ENCODE measurements at regions not wholly inside any gene's neighbourhood (a gene's known extent, or its start where the extent isn't known, plus 50 kb on each side); places are given as distances from the start of the nearest gene placed in this dataset.

DNA sequence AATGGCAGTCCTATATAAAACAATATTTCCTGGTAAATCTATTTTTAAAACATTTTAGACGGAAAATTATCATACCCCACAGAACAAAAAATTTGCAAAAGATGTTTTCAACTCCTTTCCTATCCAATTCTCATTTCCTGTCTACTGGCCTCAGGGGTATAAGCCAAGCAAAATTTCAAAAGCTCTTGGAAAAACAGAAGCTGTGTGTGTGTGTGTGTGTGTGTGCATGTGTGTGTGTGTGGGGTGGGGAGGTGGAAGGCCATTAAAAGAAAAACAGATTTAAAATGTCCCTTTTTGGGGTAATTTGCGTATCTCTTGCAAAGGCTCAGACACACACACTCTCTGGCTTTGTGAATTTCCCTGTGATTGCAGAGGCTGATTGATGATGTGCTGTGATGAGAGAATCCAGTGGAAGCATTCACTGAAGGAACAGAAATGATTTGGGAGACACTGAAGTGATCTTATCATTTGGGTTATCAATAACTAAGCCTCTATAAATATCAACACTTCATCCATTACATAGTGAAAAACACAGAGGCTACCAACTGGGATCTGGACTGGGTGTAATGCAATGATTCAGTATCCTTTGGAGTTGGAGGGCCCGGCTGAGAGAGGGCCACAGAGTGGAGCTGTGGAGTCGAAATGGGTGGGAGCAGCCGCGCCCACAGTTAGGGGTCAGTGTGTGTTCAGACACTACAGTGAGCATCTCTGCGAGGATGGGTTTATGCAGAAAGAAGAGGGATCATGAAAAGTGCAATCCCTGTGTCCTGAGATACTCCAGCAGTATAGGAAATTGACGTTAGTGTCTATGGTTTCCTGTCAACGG is 106.8 kb upstream of the PREP start:
- DNase-seq = no peak

DNA sequence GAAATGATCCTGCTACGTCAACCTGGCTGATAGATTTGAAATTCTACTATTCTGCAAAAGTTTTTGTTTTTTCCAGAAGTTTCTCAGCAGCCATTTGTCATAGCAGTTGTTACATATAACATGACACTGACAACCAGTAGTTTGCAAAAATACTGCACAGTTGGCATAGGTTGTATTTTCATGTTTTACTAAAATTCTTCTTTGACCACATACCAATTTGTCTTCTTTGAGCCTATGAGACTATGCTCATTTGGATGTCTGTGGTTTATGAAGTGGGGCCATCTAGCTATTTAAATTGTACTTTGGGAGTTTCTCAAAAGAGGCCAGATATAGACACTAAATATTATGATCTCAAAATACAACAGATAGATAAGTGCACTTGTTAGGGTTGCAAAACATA is 104.9 kb upstream of the PREP start:
- DNase-seq = no peak

DNA sequence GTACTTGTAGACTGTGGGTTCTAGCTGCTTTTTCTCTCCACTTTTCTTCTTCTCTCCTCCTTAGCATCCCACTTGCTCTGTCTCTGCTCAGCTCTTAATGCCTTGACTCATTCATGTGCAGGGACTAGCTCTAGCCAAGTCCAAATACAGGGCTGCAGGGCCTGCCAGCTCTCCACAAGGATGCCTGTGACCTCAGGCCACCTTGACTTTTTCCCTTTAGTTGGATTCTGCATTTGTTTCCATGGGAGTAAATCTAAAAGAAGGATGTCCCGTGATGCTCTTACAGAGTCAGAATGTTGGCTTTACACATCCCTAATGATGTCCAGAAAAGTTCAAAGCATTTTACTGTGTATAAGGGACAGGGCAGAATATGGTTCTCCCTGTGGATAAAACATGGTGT is 101.8 kb upstream of the PREP start:
- DNase-seq = no peak

DNA sequence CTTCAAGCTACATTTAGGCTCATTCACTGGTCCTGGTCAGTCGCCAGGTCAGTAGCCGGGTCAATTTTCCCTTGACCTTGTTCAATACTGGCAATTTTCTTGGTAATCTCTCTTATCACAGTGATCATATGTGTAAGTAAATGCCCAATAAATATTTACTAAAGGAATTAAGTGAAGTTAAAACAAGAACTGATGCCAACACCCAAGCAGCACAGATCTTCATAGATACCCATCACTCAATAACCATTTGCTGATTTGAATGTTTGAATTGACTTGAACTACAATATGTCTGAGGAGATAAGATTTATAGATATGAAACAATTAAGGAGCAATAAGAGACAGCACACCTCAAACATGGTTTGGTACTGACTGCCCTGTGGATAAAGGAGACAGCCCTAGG is 100.8 kb upstream of the PREP start:
- DNase-seq = no peak

DNA sequence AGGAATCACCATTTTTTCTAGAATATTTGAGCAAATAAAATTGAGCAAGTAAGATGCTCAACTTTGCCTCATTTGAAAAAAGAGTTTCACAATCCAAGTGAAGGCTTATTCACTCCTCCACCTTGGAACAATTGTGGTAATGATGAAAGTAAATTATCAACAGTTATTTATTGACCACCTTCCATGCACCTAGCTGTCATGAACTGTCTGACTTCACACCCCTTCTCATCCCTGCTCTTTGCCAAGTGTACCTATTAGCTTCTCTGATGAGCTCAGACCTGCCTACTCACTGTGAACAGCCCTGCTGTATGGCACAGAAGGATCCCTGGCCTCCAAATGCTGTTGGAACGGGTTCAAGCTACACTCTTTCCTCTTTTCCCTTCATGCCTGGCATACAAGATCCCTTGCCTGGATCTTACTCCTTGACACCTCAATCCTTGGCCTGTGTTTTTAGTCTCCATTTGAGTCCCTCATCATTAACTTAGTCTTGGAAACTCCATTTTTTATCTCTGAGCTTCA is 99.0 kb upstream of the PREP start:
- no peak for DNase-seq

DNA sequence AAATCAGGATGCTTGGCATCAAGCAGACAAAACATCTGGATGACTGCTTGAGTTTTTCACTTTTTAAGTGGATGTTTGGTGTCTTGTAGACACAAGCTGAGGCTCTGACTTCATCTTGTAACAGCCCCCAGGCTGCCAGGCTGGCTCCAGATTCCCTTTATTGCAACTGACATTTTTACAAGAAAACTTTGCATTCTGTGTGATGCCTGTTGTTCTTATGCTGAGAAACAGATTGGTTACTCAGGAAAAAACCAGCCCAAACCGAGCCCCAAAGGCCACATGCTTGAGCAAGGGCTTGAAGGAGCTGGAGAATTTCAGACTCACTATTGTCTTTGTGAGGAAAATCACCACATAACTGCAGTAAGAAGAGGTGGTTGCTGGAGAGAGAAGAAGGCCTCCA is 98.4 kb upstream of the PREP start:
- DNase-seq = no peak

DNA sequence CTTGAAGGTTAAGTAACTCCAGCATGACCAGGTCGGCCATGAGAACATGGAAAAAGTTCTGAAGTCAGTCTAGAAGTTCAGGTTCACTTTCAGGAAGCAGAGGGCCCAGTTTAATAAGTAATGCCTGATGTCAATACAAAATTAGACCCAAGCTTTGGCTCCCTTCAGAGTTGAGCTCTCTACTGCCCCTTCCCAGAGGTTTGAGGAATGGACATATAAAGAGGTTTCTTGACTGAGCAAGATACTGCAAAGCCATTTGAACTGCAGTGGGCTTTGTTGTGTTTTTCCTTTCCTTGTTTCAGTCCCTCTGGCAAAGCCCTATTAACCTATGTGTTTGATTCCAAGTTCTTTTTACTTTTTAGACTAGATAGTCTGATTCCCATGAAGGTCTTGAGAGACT is 97.8 kb upstream of the PREP start:
- no peak for DNase-seq

DNA sequence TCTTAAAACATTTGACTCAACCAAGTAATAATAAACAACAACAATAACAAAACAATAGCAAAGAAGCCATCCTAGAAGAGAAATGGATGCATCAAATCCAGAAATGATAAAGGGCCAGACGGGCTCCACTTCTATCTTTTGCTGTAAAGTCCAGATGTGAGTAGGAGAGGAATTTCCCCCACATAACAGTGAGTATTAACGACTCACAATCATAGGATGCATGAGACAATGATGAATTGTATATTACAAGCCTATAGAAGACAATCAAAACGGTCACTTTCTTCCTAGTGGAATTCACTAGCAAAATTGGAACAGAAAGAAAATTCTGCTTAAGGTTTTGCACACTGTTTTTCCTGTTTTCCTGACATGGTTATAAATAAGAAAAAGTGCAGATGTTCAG is 97.0 kb upstream of the PREP start:
- no peak for DNase-seq

DNA sequence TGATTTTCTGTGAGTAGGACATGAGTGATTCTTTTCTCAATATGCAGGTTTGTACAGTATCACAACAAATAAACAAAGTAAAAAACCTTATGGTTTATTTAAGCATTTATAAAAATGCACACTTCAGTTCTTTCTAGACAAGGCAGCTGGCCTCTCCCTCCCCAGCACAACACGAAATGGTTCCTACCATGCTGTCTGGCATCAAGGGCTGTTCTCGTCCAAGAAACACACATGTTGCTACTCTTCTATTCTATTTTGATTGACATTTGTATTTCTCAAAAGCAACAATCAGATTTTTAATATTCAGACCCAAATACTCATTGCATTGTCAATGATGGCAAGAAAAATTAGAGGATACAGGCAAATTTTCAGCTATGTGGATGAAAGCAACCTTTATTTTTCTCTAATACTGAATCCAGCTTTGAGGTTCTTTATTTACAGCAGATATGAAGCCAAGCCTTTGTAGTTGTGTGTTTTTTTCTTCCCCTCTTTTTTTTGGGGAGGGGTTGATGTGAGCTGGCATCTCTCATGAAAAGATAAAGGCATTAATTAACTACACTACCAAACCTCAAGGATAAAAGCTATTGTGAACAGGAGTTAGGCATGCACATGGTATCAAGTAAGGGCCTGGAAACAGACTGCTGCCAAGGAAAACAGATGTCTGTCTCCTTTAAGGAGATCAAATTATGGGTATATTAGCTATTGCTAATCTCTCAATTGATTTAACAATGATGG is 96.4 kb upstream of the PREP start:
- no peak for DNase-seq

DNA sequence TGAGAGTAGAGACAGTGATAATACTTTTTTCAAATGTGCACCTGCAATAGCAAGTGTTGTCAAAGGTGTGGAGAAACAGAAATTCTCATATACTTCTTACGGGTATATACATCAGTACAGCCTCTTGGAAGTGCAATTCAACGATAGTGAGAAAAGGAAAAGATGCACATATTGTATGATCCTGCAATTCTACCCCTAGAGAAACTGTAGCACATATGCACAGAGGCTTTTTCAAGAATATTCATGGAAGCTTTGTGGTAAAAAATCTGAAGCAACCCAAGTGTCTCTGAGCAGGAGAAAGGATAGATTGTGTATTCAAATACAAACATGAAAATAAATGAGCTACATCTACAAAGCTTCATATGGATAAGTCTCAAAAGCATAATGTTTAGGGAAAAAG is 94.7 kb upstream of the PREP start:
- no peak for DNase-seq

DNA sequence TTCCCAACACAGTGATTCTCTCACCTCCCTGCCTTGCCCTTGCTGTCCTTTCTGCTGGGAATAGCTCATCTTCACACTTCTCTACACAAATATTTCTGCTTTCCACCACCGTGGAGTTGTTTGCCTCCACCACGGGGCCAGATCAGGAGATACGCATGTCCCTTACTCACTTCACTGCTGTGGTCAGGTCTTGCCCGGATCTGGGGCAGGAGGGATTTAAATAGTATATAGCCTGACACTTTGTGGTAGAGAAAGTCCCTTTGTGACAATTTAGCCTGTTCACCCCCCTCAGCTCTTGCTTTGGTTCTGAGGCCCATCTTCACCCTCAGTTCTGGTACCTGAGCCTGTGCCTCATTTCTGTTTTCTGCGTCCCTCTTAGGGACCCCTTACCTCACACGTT is 92.6 kb upstream of the PREP start:
- no peak for DNase-seq

DNA sequence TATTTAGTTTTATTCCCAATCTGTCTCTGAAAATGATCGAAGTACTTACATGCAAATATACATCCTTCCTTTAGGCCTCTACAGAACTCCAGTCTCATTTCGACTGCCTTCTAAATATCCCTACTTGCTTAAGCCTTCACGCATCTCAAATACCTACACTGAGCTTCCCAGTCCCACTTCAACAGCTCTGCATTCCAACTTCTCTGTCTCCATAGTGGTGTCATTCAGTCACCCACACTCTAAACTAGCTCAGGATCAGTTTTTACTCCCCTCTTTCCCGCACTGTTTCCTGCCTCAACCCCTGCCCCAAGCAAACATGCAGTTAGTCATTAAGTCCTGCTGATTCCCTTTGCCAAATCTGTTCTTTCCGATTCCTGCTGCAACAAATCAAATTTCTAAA is 91.8 kb upstream of the PREP start:
- no peak for DNase-seq

DNA sequence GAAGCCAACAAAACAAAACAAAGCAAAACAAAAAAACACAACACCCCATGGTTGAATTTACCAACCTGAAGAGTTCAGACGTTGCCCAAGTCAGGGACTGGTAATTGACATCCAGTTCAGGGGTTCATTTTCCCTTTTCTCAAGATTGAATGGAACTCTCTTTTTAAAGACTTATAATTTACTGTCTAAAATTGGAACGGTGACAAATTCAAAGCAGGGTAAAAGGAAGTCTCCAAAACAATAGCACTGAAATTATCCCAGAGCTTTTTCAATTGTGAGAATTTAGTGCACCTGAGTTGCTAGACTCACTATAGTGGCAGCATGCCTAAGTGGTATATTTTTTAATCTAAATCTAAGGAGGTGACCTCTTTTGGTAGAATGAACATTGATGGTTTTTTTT is 90.9 kb upstream of the PREP start:
- DNase-seq = no peak

DNA sequence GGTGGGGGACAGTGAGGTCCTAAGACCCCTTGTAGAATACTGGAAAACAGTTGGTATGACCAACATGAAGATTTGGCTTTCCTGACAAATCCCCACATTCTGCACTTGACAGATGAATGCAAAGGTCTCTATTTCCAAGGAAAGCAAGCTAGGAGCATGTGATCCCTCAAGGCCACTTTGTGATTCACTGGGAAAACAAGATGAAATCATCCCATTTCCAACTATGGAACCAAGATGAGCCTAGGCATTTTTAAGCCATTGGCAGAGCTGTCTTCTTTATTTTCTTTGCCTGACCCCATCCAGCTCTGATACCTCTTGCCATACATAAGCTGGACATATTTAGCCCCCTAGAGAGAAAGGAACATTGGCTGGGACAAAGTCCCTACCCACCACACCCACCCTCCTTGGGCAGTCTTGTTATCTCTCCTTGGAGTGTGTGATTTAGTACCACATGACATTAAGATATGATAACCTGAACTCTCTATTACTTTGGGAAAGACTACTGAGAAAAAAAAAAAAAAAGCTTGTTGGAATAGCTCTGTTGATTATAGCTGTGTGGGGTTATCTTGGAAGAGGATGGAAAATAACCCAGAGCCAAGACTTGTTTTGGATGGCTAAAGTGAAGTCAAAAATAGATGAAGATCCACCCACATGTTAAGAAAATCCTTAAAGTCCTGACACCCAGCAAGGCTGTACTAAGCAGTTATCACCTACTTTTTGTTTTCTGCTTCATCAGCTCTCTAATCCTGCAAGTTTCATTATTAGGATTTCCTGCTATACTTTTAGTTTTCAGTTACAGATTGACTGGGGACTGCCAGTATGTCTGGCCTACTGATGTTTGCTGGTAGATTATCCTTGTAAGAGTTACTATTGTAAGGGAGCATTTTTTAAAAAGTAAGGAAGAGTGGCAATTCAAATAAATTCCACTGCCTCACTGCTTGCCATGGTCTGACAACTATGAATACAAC is 90.1 kb upstream of the PREP start:
- DNase-seq = no peak

DNA sequence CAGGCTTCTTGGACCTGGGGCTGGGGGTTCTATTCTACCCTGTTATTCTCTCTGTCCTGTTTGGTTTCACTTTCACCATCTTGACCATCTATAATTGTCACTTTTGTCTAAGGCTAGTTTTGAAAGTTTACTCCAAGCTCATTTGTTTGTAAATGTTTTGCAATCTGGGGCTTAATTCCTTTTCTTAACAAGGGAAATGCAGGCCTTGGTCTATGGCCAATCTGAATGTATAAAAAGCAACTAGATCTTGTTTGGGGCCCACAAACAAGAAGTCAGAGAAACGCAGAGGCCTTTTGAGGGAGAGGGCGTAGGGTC is 86.3 kb upstream of the PREP start:
- no peak for DNase-seq

DNA sequence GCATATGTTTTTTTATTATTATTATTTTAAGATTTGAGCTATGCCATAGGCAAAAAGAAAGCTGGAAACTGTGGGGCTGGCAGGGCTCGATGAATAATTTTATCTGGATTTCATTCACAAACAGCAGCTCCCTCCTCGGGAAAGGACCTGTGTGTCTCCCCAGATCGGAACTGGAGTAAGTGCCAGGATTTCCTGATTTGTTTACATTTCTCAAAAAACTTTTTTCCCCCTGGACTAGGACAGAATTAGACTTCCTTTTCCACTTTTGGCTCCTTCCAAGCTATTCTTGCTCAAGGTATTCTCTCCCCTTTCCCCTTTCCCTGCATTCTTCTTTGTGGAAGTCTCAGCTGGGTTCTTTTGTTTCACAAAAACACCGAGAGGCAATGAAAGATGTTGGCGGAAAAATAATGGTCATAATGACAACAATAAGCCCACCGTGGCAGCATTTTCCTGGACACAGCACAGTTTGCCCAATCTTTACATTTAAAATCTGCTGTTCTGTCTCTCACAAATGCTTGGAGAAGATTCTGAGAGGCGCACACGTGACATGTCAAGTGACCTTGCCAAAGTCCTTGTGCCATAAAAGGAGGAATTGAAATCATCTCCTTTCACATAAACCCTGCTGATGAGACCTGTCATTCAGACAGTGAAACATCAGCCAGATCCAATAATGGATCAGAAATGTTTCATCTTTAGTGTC is 85.8 kb upstream of the PREP start:
- DNase-seq = no peak

DNA sequence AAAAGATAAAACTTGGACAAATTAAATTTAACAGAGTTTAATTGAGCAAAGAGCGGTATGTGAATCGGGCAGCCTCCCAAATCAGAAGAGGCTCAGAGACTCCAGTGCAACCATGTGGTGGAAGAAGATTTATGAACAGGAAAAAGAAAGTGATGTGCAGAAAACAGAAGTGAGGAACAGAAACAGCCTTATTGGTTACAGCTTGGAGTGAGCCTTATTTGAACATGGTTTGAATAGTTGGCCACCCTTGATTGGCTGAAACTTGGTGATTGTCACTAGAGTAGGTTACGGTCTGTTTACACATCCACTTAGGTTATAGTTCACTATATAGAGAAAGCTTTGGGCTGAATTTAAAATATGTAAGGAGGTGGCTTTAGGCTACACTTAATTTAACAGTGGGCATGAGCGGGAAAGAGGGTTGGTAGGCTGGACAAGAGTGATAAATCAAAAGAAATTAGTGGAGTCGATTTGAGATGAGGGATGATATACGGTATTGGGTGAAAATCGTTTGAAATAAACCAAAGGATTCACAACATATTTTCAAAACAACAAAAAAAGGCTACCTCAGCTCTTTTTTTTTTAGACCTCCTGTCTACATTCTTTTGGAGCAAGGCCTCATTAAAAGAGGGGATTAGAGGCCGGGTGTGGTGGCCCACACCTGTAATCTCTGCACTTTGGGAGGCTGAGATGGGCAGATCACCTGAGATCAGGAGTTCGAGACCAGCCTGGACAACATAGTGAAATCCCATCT is 84.3 kb upstream of the PREP start:
- DNase-seq = no peak

DNA sequence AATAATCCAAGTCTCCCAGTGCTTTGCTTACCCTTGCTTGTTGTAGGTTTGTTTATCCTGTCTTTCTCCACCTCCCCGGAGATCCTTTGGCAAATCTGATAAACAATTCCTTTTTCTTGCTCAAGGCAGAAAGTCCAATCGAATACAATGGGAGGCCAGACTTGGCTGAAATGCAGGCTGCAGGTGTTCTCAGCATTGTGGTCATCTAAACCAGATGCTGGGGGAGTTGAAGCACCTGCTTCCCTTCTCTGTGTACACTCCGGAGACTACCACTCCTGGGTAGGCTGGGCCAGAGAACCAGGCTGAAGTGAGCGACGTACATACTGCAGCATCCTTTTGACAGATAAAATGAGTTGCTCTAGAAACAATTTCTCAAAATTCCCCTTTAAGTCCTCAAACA is 82.6 kb upstream of the PREP start:
- no peak for DNase-seq

DNA sequence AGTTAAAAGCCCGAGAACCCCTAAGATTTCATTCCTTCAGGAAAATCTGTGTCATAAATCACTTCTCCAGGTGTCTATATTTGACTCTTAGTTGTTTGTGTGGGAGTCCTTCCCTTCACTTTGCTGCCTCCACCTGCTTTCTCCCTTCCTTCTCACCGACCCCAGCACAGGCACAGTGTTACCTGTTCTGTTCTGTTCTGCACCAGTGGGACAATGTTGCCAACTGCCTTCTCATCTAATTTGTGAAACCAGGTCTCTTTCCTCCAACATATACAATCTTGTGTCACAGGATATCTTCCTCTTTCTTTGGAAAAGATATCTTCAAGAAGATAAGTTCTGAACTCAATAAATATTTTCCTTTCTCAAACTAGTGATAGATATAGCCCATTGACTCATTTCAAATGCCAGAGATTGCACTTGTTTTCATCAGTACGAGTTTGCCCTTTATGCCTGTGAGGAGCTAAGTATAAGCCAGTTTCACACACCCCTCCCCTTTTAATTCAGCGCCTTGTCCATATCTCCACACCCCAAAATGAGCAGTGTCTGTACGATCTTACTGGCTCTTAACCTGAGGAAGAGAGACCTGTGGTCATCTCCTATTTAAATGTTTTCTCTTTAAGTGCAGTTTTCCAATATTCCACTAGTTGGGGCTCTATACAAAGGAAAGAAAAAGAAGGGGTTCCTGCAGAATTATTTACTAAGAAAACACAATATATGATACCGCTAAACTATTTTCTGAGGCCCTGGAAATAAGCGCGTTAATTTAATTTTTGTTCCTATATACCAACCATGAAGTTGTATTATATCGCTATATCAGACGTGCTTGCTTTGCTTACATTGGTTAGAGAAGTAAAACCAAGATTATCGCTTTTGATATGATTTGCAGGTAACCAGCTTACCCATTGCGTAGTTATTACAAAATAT is 81.6 kb upstream of the PREP start:
- no peak for DNase-seq

DNA sequence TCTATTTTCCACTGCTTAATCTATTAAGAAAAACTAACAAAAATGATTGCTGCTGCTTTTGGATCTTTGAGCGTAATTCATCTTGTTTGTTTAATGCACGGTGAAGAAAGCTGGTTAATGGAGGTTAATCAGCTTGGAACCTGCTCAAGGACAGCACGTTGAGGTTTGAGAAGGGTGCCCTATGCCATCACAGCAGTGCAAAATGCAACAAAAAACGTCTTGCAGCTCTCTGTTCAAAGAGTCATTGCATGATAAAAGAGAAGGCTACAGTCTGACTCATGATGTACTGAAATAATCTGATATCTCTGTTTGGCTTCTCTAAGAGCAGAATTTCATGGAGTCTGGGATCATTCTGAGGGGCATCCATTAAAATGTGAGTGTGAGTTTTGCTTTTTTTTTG is 80.6 kb upstream of the PREP start:
- DNase-seq = no peak

DNA sequence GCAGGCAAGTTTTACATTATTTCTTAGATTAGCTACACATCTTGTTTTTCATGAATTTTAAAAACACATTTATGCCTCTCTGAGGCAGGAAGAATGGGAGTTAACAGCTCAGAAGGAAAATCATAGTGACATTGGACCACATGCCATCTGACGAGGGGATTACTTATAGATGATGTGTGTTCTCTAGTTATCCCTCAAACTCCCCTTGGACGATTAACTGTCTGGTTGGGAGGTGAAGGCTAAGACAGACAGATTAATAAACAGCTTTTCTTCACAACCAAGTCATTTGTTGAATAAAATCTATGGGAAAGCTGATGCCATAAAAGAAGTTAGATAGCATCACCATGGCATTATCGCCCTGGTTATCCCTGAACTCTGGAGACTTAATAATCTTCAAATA is 80.0 kb upstream of the PREP start:
- no peak for DNase-seq

Measured in GOT3 (cell line).